OCI-LY1 (cell line): ENCODE measurements at regions not wholly inside any gene's neighbourhood (a gene's known extent, or its start where the extent isn't known, plus 50 kb on each side); places are given as distances from the start of the nearest gene placed in this dataset.

Source experiments
- H2AFZ ChIP-seq: fragments of 200-600 bp; sonication (generic), shearing (Covaris generic); 2 replicates; pipeline ENCODE4 v1.6.0; 2014; ENCODE audit warnings: antibody characterized with exemption, mild to moderate bottlenecking, low read length
- H3F3A ChIP-seq: fragments of 200-600 bp; sonication (generic), shearing (Covaris generic); 2 replicates; pipeline ENCODE4 v1.6.0; 2014; ENCODE audit warnings: mild to moderate bottlenecking, antibody characterized with exemption, low read length, moderate library complexity; ENCODE audit not compliant: insufficient read depth
- H3K27ac ChIP-seq: fragments of 200-600 bp; sonication (generic); 2 replicates; pipeline ENCODE4 v1.5.1; 2014; ENCODE audit warnings: low read length, mixed run types, mild to moderate bottlenecking, low read depth; ENCODE audit not compliant: poor library complexity, severe bottlenecking
- H3K27me3 ChIP-seq: fragments of 200-600 bp; sonication (generic); 2 replicates; pipeline ENCODE4 v1.6.0; 2014; ENCODE audit warnings: antibody characterized with exemption, mild to moderate bottlenecking, low read length, moderate library complexity; ENCODE audit not compliant: insufficient read depth
- H3K36me3 ChIP-seq: fragments of 200-600 bp; sonication (generic); 2 replicates; pipeline ENCODE4 v1.6.1; 2014; ENCODE audit warnings: mild to moderate bottlenecking, antibody characterized with exemption, low read length, moderate library complexity, mixed read lengths; ENCODE audit not compliant: insufficient read depth
- H3K4me1 ChIP-seq: fragments of 200-600 bp; sonication (generic); 2 replicates; pipeline ENCODE4 v1.5.1; 2014; ENCODE audit warnings: mild to moderate bottlenecking, low read length, moderate library complexity; ENCODE audit not compliant: insufficient read depth, severe bottlenecking
- H3K4me2 ChIP-seq: fragments of 200-600 bp; sonication (generic), shearing (Covaris generic); 2 replicates; pipeline ENCODE4 v1.6.1; 2014; ENCODE audit warnings: low read length
- H3K4me3 ChIP-seq: fragments of 200-600 bp; sonication (generic); 2 replicates; pipeline ENCODE4 v1.5.1; 2014; ENCODE audit warnings: low read length, low read depth, mild to moderate bottlenecking, mixed read lengths; ENCODE audit not compliant: poor library complexity, severe bottlenecking
- H3K79me2 ChIP-seq: fragments of 200-600 bp; shearing (Covaris generic); 2 replicates; pipeline ENCODE4 v1.6.1; 2016; ENCODE audit warnings: mixed run types, low read length, mixed read lengths; ENCODE audit not compliant: insufficient read depth
- H3K9ac ChIP-seq: fragments of 200-600 bp; sonication (generic), shearing (Covaris generic); 2 replicates; pipeline ENCODE4 v1.6.1; 2014; ENCODE audit warnings: mild to moderate bottlenecking, low read length, mixed read lengths
- H3K9me2 ChIP-seq: fragments of 200-600 bp; sonication (generic), shearing (Covaris generic); 2 replicates; pipeline ENCODE4 v1.6.1; 2014; ENCODE audit warnings: low read depth, mild to moderate bottlenecking, low read length, mixed read lengths
- H3K9me3 ChIP-seq: fragments of 200-600 bp; shearing (Covaris generic); 2 replicates; pipeline ENCODE4 v1.6.1; 2014; ENCODE audit warnings: low read length, mixed read lengths
- H4K20me1 ChIP-seq: fragments of 200-600 bp; sonication (generic), shearing (Covaris generic); 2 replicates; pipeline ENCODE4 v1.6.0; 2016; ENCODE audit warnings: mild to moderate bottlenecking, low read length; ENCODE audit not compliant: insufficient read depth
- CTCF ChIP-seq: fragments of 200-600 bp; sonication (generic), shearing (Covaris generic); IDR thresholded peaks from 2 replicates; pipeline ENCODE4 v1.5.1; 2017; ENCODE audit warnings: mild to moderate bottlenecking, antibody characterized with exemption, low read length, moderate library complexity, mixed read lengths
- EZH2 ChIP-seq: fragments of 200-600 bp; sonication (generic), shearing (Covaris generic); IDR thresholded peaks from 2 replicates; pipeline ENCODE4 v1.8.0; 2017; ENCODE audit warnings: borderline replicate concordance, mixed run types, mild to moderate bottlenecking, antibody characterized with exemption, low read length, moderate library complexity, mixed read lengths

- Histone ChIP-seq H3K4me3 (no peak overlapping the region), H3K27me3 (peaks cover 7% of the 10 kb centered on the region; the same call in 1 of the 2 replicates), H3K4me2 (no peak overlapping the region), H3K9me3 (no peaks in the 10 kb centered on the region), H3F3A (no peaks in the 10 kb centered on the region), H3K27ac (no peak overlapping the region), H4K20me1 (no peaks in the 10 kb centered on the region), H3K4me1 (no peaks in the 10 kb centered on the region), H3K9me2 (no peaks in the 10 kb centered on the region), H2AFZ (no peak overlapping the region), H3K79me2 (no peaks in the 10 kb centered on the region), H3K9ac (no peak overlapping the region), H3K36me3 (no peaks in the 10 kb centered on the region)
- TF ChIP-seq CTCF, result no peak
Measured at GRCh38 chr1:114295321-114295720, 141.7 kb upstream of the SYT6 start.

GRCh38 chr1:114292835-114293234 lies 139.2 kb upstream of the SYT6 start:
- Histone ChIP-seq H3K9me2 (no peaks in the 10 kb centered on the region), H3K79me2 (no peaks in the 10 kb centered on the region), H3K4me3 (no peak overlapping the region), H3K4me1 (no peaks in the 10 kb centered on the region), H4K20me1 (no peaks in the 10 kb centered on the region), H2AFZ (no peak overlapping the region), H3K9ac (no peak overlapping the region), H3K4me2 (no peak overlapping the region), H3K27me3 (0 out of 2 replicates have a peak, but pooled peaks cover 3% of the 10 kb centered on the region), H3K27ac (no peak overlapping the region), H3K36me3 (no peaks in the 10 kb centered on the region), H3F3A (no peaks in the 10 kb centered on the region), H3K9me3 (no peaks in the 10 kb centered on the region)
- TF ChIP-seq CTCF, result no peak
- no peak for TF ChIP-seq EZH2

GRCh38 chr1:114292194-114292593 lies 138.5 kb upstream of the SYT6 start:
- H3K4me2 ChIP-seq, result no peak overlapping the region
- no peaks in the 10 kb centered on the region for H3K36me3 ChIP-seq
- H3F3A ChIP-seq, result no peaks in the 10 kb centered on the region
- no peak for TF ChIP-seq CTCF
- TF ChIP-seq EZH2, result no peak
- H3K9me3 ChIP-seq, result no peaks in the 10 kb centered on the region
- H3K9me2 ChIP-seq, result no peaks in the 10 kb centered on the region
- no peaks in the 10 kb centered on the region for H3K79me2 ChIP-seq
- H3K27ac ChIP-seq, result no peak overlapping the region
- no peaks in the 10 kb centered on the region for H3K27me3 ChIP-seq
- H2AFZ ChIP-seq, result no peak overlapping the region
- H4K20me1 ChIP-seq, result no peaks in the 10 kb centered on the region
- H3K9ac ChIP-seq, result no peak overlapping the region
- no peak overlapping the region for H3K4me3 ChIP-seq
- H3K4me1 ChIP-seq, result no peaks in the 10 kb centered on the region
